HepG2 (cell line): ENCODE measurements at regions not wholly inside any gene's neighbourhood (a gene's known extent, or its start where the extent isn't known, plus 50 kb on each side); places are given as distances from the start of the nearest gene placed in this dataset.

Experiments used
- ATAC-seq: fragments of 200-7000 bp; cut with Tn5 transposase; 3 replicates; pipeline ENCODE4 v1.9.1; 2020; ENCODE audit warnings: mild to moderate bottlenecking, moderate library complexity
- BruUV-seq: library from RNA; stranded (reverse); fragments of 400-500 nt; replicated peaks from 2 replicates; lab custom pipeline; 2021; lab: Mats Ljungman, UMichigan
- CTCF ChIA-PET: fragments of 300-600 bp; formaldehyde crosslinking; extraction: SDS; loops from one replicate; lab custom pipeline; 2021; ENCODE audit warnings: low total read pairs, inconsistent platforms, low intra/inter-chr PET ratio; lab: Yijun Ruan, JAX
- POLR2A ChIA-PET: fragments of 350-600 bp; sonication (Branson Sonifier 250); formaldehyde crosslinking; loops from one replicate; lab custom pipeline; 2020; ENCODE audit warnings: antibody characterized with exemption, inconsistent platforms; lab: Yijun Ruan, JAX
- DNase-seq: peaks from one replicate; pipeline ENCODE4 v3.0.0-alpha.2; 2015; ENCODE audit warnings: low spot score
- FAIRE-seq: peaks from 3 replicates; lab custom pipeline; 2011; peaks lifted over from hg19 to GRCh38; lab: Jason Lieb, UNC
- H2AFZ ChIP-seq: one replicate; pipeline ENCODE4 v1.6.1; 2011; ENCODE audit warnings: low read length, inconsistent platforms
- H3K27ac ChIP-seq: fragments of 300-600 bp; 3 replicates; pipeline ENCODE4 v1.8.0; 2011; ENCODE audit warnings: mixed run types, mild to moderate bottlenecking, mixed read lengths, low read length, inconsistent platforms; ENCODE audit not compliant: insufficient read depth; ENCODE audit errors: extremely low read length
- H3K27me3 ChIP-seq, 2 experiments: fragments of 200-600 bp in 1 of 2; 2 replicates in 1 of 2; 3 replicates in 1 of 2; pipeline versions ENCODE4 v1.6.0 to v1.8.0; 2011; ENCODE audit warnings: low read length in 2 of 2, mild to moderate bottlenecking in 2 of 2, moderate library complexity in 2 of 2, inconsistent platforms in 1 of 2; ENCODE audit not compliant: insufficient read depth in 2 of 2, control insufficient read depth in 1 of 2
- H3K36me3 ChIP-seq, 2 experiments: fragments of 200-600 bp in 1 of 2; replicated peaks in 1 of 2; 2 replicates in 1 of 2; 3 replicates in 1 of 2; pipeline versions ENCODE4 v1.5.1 to v1.8.0; 2011; ENCODE audit warnings: low read length in 2 of 2, inconsistent platforms in 1 of 2; ENCODE audit not compliant: insufficient read depth in 2 of 2, control insufficient read depth in 1 of 2
- H3K4me1 ChIP-seq: 2 replicates; pipeline ENCODE4 v1.5.1; 2012; ENCODE audit warnings: low read length, inconsistent platforms; ENCODE audit not compliant: insufficient read depth
- H3K4me2 ChIP-seq: 2 replicates; pipeline ENCODE4 v1.6.0; 2011; ENCODE audit warnings: low read depth, low read length, inconsistent platforms
- H3K4me3 ChIP-seq, 3 experiments: fragments of 200-600 bp in 1 of 3; sonication (generic), shearing (Covaris generic) in 1 of 3; replicated peaks in 1 of 3; 2 replicates each; pipeline ENCODE4 v1.5.1; 2011 to 2016; ENCODE audit warnings: low read length in 3 of 3, inconsistent platforms in 2 of 3, low read depth in 2 of 3, mild to moderate bottlenecking in 2 of 3, control low read depth in 1 of 3, mixed read lengths in 1 of 3; ENCODE audit not compliant: insufficient read depth in 1 of 3
- H3K79me2 ChIP-seq: one replicate; pipeline ENCODE4 v1.6.1; 2011; ENCODE audit warnings: low read length, inconsistent platforms; ENCODE audit not compliant: insufficient read depth
- H3K9ac ChIP-seq: 2 replicates; pipeline ENCODE4 v1.6.0; 2011; ENCODE audit warnings: mild to moderate bottlenecking, low read depth, low read length, inconsistent platforms; ENCODE audit not compliant: insufficient read depth
- H3K9me3 ChIP-seq: 2 replicates; pipeline ENCODE4 v1.5.1; 2012; ENCODE audit warnings: mild to moderate bottlenecking, low read length
- H4K20me1 ChIP-seq: 2 replicates; pipeline ENCODE4 v1.6.0; 2011; ENCODE audit warnings: inconsistent platforms, mild to moderate bottlenecking, low read length, moderate library complexity; ENCODE audit not compliant: insufficient read depth
- BRD4 ChIP-seq: sonication (generic); formaldehyde crosslinking; IDR thresholded peaks from 2 replicates; pipeline ENCODE4 v1.4.0; 2020; ENCODE audit warnings: missing genetic modification reagents
- GATAD1 ChIP-seq: IDR thresholded peaks from 2 replicates; pipeline ENCODE4 v1.6.1; 2016; ENCODE audit warnings: missing genetic modification reagents, missing compliant biosample characterization
- MAFF ChIP-seq: IDR thresholded peaks from 2 replicates; pipeline ENCODE4 v1.6.1; 2011; ENCODE audit warnings: low read depth, low read length, improper control_type of control experiment
- MTA1 ChIP-seq: sonication (generic); formaldehyde crosslinking; IDR thresholded peaks from 2 replicates; pipeline ENCODE4 v1.4.0; 2020; ENCODE audit warnings: missing genetic modification reagents, mild to moderate bottlenecking, borderline replicate concordance
- RAD51 ChIP-seq: fragments of 450-650 bp; IDR thresholded peaks from 2 replicates; pipeline ENCODE4 v1.6.1; 2016; ENCODE audit warnings: borderline replicate concordance
- RERE ChIP-seq: IDR thresholded peaks from 2 replicates; pipeline ENCODE4 v1.6.1; 2016; ENCODE audit warnings: low read depth, missing genetic modification reagents, missing compliant biosample characterization
- ZBTB21 ChIP-seq: sonication (generic); formaldehyde crosslinking; IDR thresholded peaks from 2 replicates; pipeline ENCODE4 v1.4.0; 2020; ENCODE audit warnings: missing genetic modification reagents
- ZMAT3 ChIP-seq: sonication (generic); formaldehyde crosslinking; conservative IDR thresholded peaks from 2 replicates; pipeline ENCODE4 v1.7.0; 2021; ENCODE audit warnings: missing genetic modification reagents
- ZNF180 ChIP-seq: sonication (generic); formaldehyde crosslinking; IDR thresholded peaks from 2 replicates; pipeline ENCODE4 v1.4.0; 2020; ENCODE audit warnings: low read depth, missing genetic modification reagents, borderline replicate concordance
- ZNF510 ChIP-seq: sonication (generic); formaldehyde crosslinking; IDR thresholded peaks from 2 replicates; pipeline ENCODE4 v1.4.0; 2020; ENCODE audit warnings: low read depth, mild to moderate bottlenecking, missing genetic modification reagents
- ZNF597 ChIP-seq: sonication (generic); formaldehyde crosslinking; IDR thresholded peaks from 2 replicates; pipeline ENCODE4 v1.5.0; 2020; ENCODE audit warnings: missing genetic modification reagents
- ZNF7 ChIP-seq: IDR thresholded peaks from 2 replicates; pipeline ENCODE4 v1.6.1; 2016; ENCODE audit warnings: missing biosample characterization, missing genetic modification reagents
- ZSCAN9 ChIP-seq: IDR thresholded peaks from 2 replicates; pipeline ENCODE4 v1.6.1; 2016; ENCODE audit warnings: borderline replicate concordance
- WGBS: methylation state at CpG from one replicate; pipeline ENCODE4 v1.1.6; 2017; ENCODE audit warnings: low lambda C conversion rate; 5-methylcytosine and 5-hydroxymethylcytosine counted together
- in situ Hi-C: cut with HindIII; loops from 2 replicates; pipeline ENCODE4 v1.10.0; 2017; ENCODE audit warnings: low pct_unique_long_range_greater_than_20kb; ENCODE audit not compliant: extremely low pct_ligation_motif_present
- intact Hi-C: fragments of 100-400 bp; cut with micrococcal nuclease; formaldehyde crosslinking; loops from one replicate; pipeline ENCODE4 v1.10.0; 2022; ENCODE audit not compliant: unreplicated experiment

DNA sequence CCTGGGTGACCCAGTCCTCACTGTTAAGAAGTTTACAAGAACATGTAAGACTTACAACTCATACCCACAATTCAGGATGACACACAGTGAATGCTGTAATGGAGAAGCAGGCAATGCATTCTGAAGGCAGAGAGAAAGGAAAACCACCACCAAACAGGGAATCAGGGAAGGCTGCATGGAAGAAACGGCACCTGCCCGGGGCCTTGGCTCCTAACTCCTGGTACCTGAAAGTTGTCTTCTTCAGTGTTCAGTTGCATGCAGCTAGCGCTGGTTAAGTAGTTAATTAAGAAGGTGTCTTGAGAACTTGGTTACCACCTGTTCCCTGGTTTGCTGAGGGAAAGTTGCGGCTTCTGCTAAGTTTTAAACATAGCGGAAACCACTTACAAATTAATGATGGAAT lies 57.2 kb downstream of the GPR6 start:
- H3K9me3 ChIP-seq: no peaks in the 10 kb centered on the region
- H3K79me2 ChIP-seq: no peaks in the 10 kb centered on the region
- no peak for DNase-seq
- no TSS peak for BruUV-seq
- H3K4me2 ChIP-seq: no peak overlapping the region
- intact Hi-C loops: loop anchor here (10.0 kb wide), 1 partner anchor 441 kb away; no protein-coding TSS in a partner anchor
- H3K9ac ChIP-seq: no peak overlapping the region
- no peak overlapping the region for H3K4me3 ChIP-seq
- no peak overlapping the region for H2AFZ ChIP-seq
- no peaks in the 10 kb centered on the region for H4K20me1 ChIP-seq
- H3K4me1 ChIP-seq: peaks cover 15% of the 10 kb centered on the region
- no peaks in the 10 kb centered on the region for H3K36me3 ChIP-seq
- ChIA-PET CTCF (no interaction called here), POLR2A (no interaction called here)
- ATAC-seq: no peak
- WGBS: 52% methylated on average over 5 of the region's 5 CpGs
- H3K27ac ChIP-seq: no peak overlapping the region
- H3K27me3 ChIP-seq: peaks cover 0 to 9% of the 10 kb centered on the region in 2 experiments; a peak in 1 of 5 replicates
- FAIRE-seq: no peak
- in situ Hi-C loops: no loop called here
- TF ChIP-seq BRD4: no peak
- TF ChIP-seq ZNF180 (CRISPR knock-in tag): no peak
- no peak for TF ChIP-seq GATAD1 (CRISPR knock-in tag)
- no peak for TF ChIP-seq MTA1 (CRISPR knock-in tag)
- TF ChIP-seq ZNF7: no peak
- no peak for TF ChIP-seq ZSCAN9
- TF ChIP-seq ZBTB21 (CRISPR knock-in tag): no peak
- TF ChIP-seq RAD51: no peak
- TF ChIP-seq RERE (CRISPR knock-in tag): no peak
- no peak for TF ChIP-seq ZNF510
- no peak for TF ChIP-seq ZNF597
- TF ChIP-seq MAFF: no peak
- no peak for TF ChIP-seq ZMAT3 (CRISPR knock-in tag)
